HG03457 (cell line): ENCODE measurements at regions not wholly inside any gene's neighbourhood (a gene's known extent, or its start where the extent isn't known, plus 50 kb on each side); places are given as distances from the start of the nearest gene placed in this dataset.
"Not testable (repeated sequence)": the region's sequence is repeated elsewhere in the genome, so short reads cannot be mapped to it uniquely, and the experiment has no call there.

Source experiments
- ATAC-seq: cut with Tn5 transposase; IDR thresholded peaks from one replicate; pipeline ENCODE4 v1.9.1; 2021; ENCODE audit warnings: moderate number of reproducible peaks; ENCODE audit not compliant: unreplicated experiment

GRCh38 chr6:150733726-150734125 is 131.8 kb upstream of the MTHFD1L start:
- no peak for ATAC-seq

- no peak for ATAC-seq
These were observed 131.3 kb upstream of the MTHFD1L start for GRCh38 chr6:150734235-150734634.

- no peak for ATAC-seq
These were observed 130.1 kb upstream of the MTHFD1L start for GRCh38 chr6:150735341-150735851.

GRCh38 chr6:150738092-150738629 is 127.3 kb upstream of the MTHFD1L start:
- ATAC-seq, result no peak

GRCh38 chr6:150739711-150740349 is 125.7 kb upstream of the MTHFD1L start:
- no peak for ATAC-seq

- ATAC-seq, result no peak
These were observed 125.0 kb upstream of the MTHFD1L start for GRCh38 chr6:150740453-150740852.

GRCh38 chr6:150741633-150742200 is 123.8 kb upstream of the MTHFD1L start:
- ATAC-seq, result no peak

GRCh38 chr6:150744522-150745260 is 120.8 kb upstream of the MTHFD1L start:
- ATAC-seq, result no peak

GRCh38 chr6:150745896-150746295 is 119.6 kb upstream of the MTHFD1L start:
- no peak for ATAC-seq

GRCh38 chr6:150747155-150747554 is 118.3 kb upstream of the MTHFD1L start:
- no peak for ATAC-seq

- no peak for ATAC-seq
These were observed 116.3 kb upstream of the MTHFD1L start for GRCh38 chr6:150749091-150749670.

- ATAC-seq, result no peak
These were observed 114.2 kb upstream of the MTHFD1L start for GRCh38 chr6:150751296-150751695.

GRCh38 chr6:150752409-150752808 is 113.1 kb upstream of the MTHFD1L start:
- no peak for ATAC-seq

- no peak for ATAC-seq
These were observed 112.0 kb upstream of the MTHFD1L start for GRCh38 chr6:150753371-150754064.

- ATAC-seq, result no peak
These were observed 110.5 kb upstream of the MTHFD1L start for GRCh38 chr6:150755042-150755441.

- no peak for ATAC-seq
These were observed 110.0 kb upstream of the MTHFD1L start for GRCh38 chr6:150755524-150755923.

GRCh38 chr6:150756173-150756572 is 109.3 kb upstream of the MTHFD1L start:
- no peak for ATAC-seq

- ATAC-seq, result not testable (repeated sequence)
These were observed 107.7 kb upstream of the MTHFD1L start for GRCh38 chr6:150757807-150758206.

- no peak for ATAC-seq
These were observed 106.0 kb upstream of the MTHFD1L start for GRCh38 chr6:150759483-150759882.

- no peak for ATAC-seq
These were observed 103.7 kb upstream of the MTHFD1L start for GRCh38 chr6:150761771-150762170.
